AG09319 (cell line): ENCODE measurements at regions not wholly inside any gene's neighbourhood (a gene's known extent, or its start where the extent isn't known, plus 50 kb on each side); places are given as distances from the start of the nearest gene placed in this dataset.

Experiments
- DNase-seq: peaks from one replicate; pipeline ENCODE4 v3.0.0-alpha.2; 2010; ENCODE audit warnings: low read depth; ENCODE audit errors: extremely low read depth
- CTCF ChIP-seq: IDR thresholded peaks from 2 replicates; pipeline ENCODE4 v1.5.1; 2011; ENCODE audit warnings: low read depth, mild to moderate bottlenecking, inconsistent platforms, low read length, moderate library complexity

GRCh38 chr5:61767231-61768080 is 435.4 kb downstream of the ZSWIM6 start:
- TF ChIP-seq CTCF, result no peak
- DNase-seq, result no peak

- peak; percentile 44 for TF ChIP-seq CTCF
- no peak for DNase-seq
These were observed 436.7 kb downstream of the ZSWIM6 start for GRCh38 chr5:61768692-61769281.

GRCh38 chr5:61771062-61771461 is 439.0 kb downstream of the ZSWIM6 start:
- DNase-seq, result no peak
- TF ChIP-seq CTCF, result no peak

GRCh38 chr5:61771808-61772207 is 439.8 kb downstream of the ZSWIM6 start:
- no peak for TF ChIP-seq CTCF
- no peak for DNase-seq

- no peak for DNase-seq
- no peak for TF ChIP-seq CTCF
These were observed 443.8 kb downstream of the ZSWIM6 start for GRCh38 chr5:61775901-61776300.

- DNase-seq, result no peak
- TF ChIP-seq CTCF, result no peak
These were observed 445.2 kb downstream of the ZSWIM6 start for GRCh38 chr5:61777292-61777691.

GRCh38 chr5:61779743-61780142 is 447.7 kb downstream of the ZSWIM6 start:
- TF ChIP-seq CTCF, result no peak
- no peak for DNase-seq
